Fibroblast of villous mesenchyme (primary cell): ENCODE measurements at regions not wholly inside any gene's neighbourhood (a gene's known extent, or its start where the extent isn't known, plus 50 kb on each side); places are given as distances from the start of the nearest gene placed in this dataset.

Experiments
- DNase-seq: peaks from one replicate; pipeline ENCODE4 v3.0.0-alpha.2; 2010; ENCODE audit warnings: low read depth
- H3K4me3 ChIP-seq: 2 replicates; pipeline ENCODE4 v1.5.1; 2011; ENCODE audit warnings: low read depth, mild to moderate bottlenecking, low read length
- TF ChIP-seq, protein P1 (sequence below): IDR thresholded peaks from 2 replicates; pipeline ENCODE4 v1.5.1; 2012; ENCODE audit warnings: low read depth, mild to moderate bottlenecking, low read length; ENCODE audit not compliant: insufficient read depth

DNA sequence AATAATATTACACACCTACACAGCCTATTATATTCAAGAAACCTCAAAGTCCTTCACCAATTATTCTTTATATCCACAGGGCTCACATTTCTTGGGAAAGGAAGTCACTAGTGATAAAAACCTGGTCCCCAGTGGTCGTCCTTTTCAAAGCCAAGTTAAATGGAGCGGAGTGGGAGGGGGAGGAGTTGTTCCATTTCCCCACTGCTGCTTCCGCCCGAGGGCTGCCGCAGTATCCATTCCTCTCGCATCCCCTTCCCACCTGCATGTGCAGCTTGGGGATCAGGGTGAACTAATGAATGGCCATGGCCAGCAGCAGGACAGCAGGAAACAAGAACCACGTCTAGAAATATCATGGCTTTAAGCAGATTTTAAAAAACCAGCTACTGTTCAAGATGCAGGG is 76.4 kb upstream of the SEMA6D start:
- TF ChIP-seq, protein P1, sequence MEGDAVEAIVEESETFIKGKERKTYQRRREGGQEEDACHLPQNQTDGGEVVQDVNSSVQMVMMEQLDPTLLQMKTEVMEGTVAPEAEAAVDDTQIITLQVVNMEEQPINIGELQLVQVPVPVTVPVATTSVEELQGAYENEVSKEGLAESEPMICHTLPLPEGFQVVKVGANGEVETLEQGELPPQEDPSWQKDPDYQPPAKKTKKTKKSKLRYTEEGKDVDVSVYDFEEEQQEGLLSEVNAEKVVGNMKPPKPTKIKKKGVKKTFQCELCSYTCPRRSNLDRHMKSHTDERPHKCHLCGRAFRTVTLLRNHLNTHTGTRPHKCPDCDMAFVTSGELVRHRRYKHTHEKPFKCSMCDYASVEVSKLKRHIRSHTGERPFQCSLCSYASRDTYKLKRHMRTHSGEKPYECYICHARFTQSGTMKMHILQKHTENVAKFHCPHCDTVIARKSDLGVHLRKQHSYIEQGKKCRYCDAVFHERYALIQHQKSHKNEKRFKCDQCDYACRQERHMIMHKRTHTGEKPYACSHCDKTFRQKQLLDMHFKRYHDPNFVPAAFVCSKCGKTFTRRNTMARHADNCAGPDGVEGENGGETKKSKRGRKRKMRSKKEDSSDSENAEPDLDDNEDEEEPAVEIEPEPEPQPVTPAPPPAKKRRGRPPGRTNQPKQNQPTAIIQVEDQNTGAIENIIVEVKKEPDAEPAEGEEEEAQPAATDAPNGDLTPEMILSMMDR = no peak
- no peak for DNase-seq
- H3K4me3 ChIP-seq = no peak overlapping the region

DNA sequence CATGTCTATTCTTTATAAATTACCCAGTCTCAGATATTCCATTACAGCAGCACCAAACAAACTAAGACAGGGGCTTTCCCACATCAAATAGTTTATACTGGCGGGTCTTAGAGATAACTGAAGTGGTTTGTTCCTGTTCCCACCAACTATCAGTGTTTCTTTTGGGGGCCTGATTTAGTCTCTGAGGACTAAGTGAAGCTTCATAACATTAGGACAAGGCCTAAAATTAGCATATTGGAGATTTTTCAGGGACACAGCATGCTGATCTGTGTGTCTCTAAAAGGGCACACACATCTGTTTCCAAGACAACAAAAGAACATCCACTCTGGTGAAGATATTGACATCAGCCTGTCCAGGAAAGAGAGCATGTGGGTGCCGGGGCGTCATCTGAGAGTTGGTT is 72.6 kb upstream of the SEMA6D start:
- TF ChIP-seq, protein P1 = no peak
- no peak overlapping the region for H3K4me3 ChIP-seq
- DNase-seq = no peak

DNA sequence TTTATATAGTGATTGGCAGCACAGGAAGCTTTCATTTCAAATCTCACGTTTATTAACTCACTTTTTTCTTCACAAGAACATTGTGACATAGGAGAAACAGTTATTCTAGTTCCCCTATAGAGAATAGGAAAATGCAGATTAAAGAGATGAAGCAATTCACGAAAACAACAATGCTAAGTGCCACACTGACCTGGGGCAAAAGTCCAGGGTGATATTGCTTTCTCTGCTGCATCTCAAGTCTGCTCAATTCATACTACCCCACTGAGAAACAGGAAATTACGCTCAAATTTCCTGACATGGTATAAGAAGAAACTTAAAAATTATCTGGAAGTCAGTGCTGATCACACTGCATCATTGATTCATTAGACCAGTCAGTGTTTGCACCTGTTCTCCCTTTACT is 66.7 kb upstream of the SEMA6D start:
- H3K4me3 ChIP-seq = no peak overlapping the region
- DNase-seq = no peak
- TF ChIP-seq, protein P1 = no peak

DNA sequence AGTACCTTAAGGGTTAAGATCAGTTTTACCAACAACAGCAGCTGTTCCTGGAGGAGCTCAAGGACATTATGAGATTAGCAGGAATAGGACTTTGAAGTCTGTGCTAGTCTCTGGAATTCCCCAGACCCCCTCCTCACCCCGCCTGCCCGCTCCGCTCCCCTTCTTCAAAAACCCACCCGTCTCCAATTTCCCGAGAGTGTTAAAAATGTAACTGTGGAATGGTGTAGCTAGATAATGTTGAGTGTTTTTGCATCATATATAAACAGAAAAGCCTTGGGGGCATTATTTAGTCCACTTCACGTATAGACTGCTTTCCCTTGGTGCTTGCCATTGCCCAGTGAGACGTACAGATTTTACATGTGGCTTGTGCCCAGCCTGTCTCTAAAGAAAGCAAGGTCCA is 65.0 kb upstream of the SEMA6D start:
- no peak for DNase-seq
- TF ChIP-seq, protein P1 = no peak
- no peak overlapping the region for H3K4me3 ChIP-seq

DNA sequence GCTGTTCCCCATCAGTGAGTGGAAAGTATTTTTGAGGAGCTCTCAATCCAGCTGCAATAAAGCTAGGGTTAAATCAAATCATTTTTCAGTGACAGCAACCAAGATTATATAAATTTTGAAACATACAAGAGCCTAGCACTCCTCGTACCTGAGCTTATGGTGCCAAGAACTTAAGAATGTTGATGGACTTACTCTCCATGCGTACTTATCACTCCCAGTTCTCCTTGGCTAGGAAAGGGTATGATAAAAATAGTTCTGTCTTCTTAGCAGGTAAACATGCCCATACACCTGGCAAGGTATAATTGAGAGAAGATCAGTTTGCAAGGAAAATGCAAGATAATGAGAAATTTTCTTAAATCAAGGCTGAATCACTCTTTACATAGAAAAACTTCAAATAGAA is 64.5 kb upstream of the SEMA6D start:
- DNase-seq = no peak
- H3K4me3 ChIP-seq = no peak overlapping the region
- TF ChIP-seq, protein P1 = no peak

DNA sequence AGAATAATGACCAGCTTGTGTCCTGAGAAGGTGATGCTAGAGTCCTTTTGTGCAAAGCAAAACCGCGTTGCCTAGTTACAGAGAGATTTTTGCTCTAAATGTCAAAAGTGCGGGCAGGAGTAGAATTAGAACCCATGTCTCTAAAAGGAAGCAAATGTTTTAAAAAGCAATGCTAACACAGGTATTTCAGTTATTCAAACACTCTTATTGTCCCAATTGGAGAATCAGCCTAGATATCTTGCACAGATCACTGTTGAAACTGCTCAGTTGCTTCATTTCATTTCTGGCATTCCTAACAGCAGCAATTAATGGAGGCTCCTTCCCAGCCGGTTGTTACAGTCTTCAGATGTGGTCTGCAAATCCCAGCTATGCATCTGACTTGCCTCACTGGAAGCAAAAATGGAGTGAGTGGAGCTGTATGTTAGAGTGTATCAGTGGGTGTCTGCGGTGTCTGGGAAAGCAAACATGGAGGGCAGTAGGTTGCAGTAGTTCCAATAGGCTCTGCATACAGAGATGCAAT is 55.6 kb upstream of the SEMA6D start:
- no peak overlapping the region for H3K4me3 ChIP-seq
- TF ChIP-seq, protein P1 = no peak
- DNase-seq = peak; percentile 36

DNA sequence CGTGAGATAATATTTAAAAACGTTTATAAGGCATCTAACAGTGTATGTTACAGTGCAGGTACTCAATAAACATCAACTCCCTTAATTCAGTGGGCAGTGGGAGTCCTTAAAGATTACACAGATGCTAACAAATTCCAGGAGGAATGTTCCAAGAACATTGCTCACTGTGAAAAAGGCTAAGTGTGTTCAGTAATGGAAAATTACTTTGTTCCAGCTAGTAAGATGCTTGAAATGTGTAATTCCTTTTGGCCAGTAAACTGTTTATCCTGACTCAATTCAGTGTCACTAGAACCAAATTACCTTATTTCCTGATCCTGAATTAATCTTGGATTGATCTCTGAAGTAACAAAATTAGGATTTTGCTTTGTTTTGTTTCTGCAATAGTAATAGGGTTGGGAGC is 54.2 kb upstream of the SEMA6D start:
- no peak overlapping the region for H3K4me3 ChIP-seq
- TF ChIP-seq, protein P1 = no peak
- DNase-seq = no peak
